Liver (tissue), 8 donors: ENCODE measurements at regions not wholly inside any gene's neighbourhood (a gene's known extent, or its start where the extent isn't known, plus 50 kb on each side); places are given as distances from the start of the nearest gene placed in this dataset.

Experiments used
- DNase-seq: peaks from one replicate; pipeline ENCODE4 v3.0.0-alpha.2; 2017; ENCODE audit warnings: low spot score
- H3K27ac ChIP-seq, 2 donors: one replicate each; pipeline ENCODE4 v1.7.0; 2013; ENCODE audit warnings: inconsistent platforms in 2 of 2, low read length in 2 of 2, control low read depth in 1 of 2, low read depth in 1 of 2, mild to moderate bottlenecking in 1 of 2
- H3K27me3 ChIP-seq, 4 donors: one replicate each; pipeline versions ENCODE4 v1.6.1 to v1.7.0; 2013; ENCODE audit warnings: low read length in 3 of 4, inconsistent platforms in 1 of 4, mild to moderate bottlenecking in 1 of 4, moderate library complexity in 1 of 4; ENCODE audit not compliant: control insufficient read depth in 4 of 4, insufficient read depth in 4 of 4
- H3K36me3 ChIP-seq, 4 donors: one replicate each; pipeline versions ENCODE4 v1.6.1 to v1.7.0; 2013; ENCODE audit warnings: low read length in 3 of 4, mild to moderate bottlenecking in 3 of 4, low read depth in 1 of 4, moderate library complexity in 1 of 4; ENCODE audit not compliant: control insufficient read depth in 4 of 4, insufficient read depth in 3 of 4
- H3K4me1 ChIP-seq, 4 donors: one replicate each; pipeline versions ENCODE4 v1.6.1 to v1.7.0; 2013; ENCODE audit warnings: low read length in 3 of 4, mild to moderate bottlenecking in 3 of 4, moderate library complexity in 1 of 4; ENCODE audit not compliant: control insufficient read depth in 4 of 4, insufficient read depth in 4 of 4
- H3K4me3 ChIP-seq, 3 donors: one replicate each; pipeline versions ENCODE4 v1.6.1 to v1.7.0; 2013; ENCODE audit warnings: low read length in 3 of 3, control low read depth in 1 of 3, low read depth in 1 of 3, mild to moderate bottlenecking in 1 of 3
- H3K9ac ChIP-seq, 2 donors: one replicate each; pipeline ENCODE4 v1.7.0; 2013; ENCODE audit warnings: low read length in 2 of 2, mild to moderate bottlenecking in 2 of 2, moderate library complexity in 2 of 2, control low read depth in 1 of 2, low read depth in 1 of 2
- H3K9me3 ChIP-seq, 4 donors: one replicate each; pipeline versions ENCODE4 v1.6.1 to v1.7.0; 2013; ENCODE audit warnings: low read length in 3 of 4; ENCODE audit not compliant: control insufficient read depth in 4 of 4
- ATF3 ChIP-seq: IDR thresholded peaks from 2 replicates; pipeline ENCODE4 v1.6.1; 2016; ENCODE audit warnings: antibody characterized with exemption
- CTCF ChIP-seq: fragments of 150-350 bp; IDR thresholded peaks from 2 replicates; pipeline ENCODE4 v1.5.1; 2017; ENCODE audit warnings: improper control_type of control experiment, low read depth, low read length; ENCODE audit not compliant: missing input control
- EGR1 ChIP-seq, 2 donors: IDR thresholded peaks; 2 replicates each; pipeline ENCODE4 v1.6.1; 2016 to 2018; ENCODE audit warnings: antibody characterized with exemption in 2 of 2, low read depth in 2 of 2
- FOXA1 ChIP-seq: IDR thresholded peaks from 2 replicates; pipeline ENCODE4 v1.6.1; 2016; ENCODE audit warnings: antibody characterized with exemption
- FOXA2 ChIP-seq: IDR thresholded peaks from 2 replicates; pipeline ENCODE4 v1.6.1; 2016; ENCODE audit warnings: antibody characterized with exemption
- GABPA ChIP-seq, 2 donors: IDR thresholded peaks in 1 of 2; conservative IDR thresholded peaks in 1 of 2; 2 replicates each; pipeline ENCODE4 v1.6.1; 2016; ENCODE audit warnings: antibody characterized with exemption in 2 of 2, mild to moderate bottlenecking in 1 of 2, moderate library complexity in 1 of 2
- HNF4A ChIP-seq, 2 donors: conservative IDR thresholded peaks; 2 replicates each; pipeline ENCODE4 v1.6.1; 2016; ENCODE audit warnings: antibody characterized with exemption in 2 of 2, mild to moderate bottlenecking in 2 of 2
- HNF4G ChIP-seq: IDR thresholded peaks from 2 replicates; pipeline ENCODE4 v1.6.1; 2016; ENCODE audit warnings: antibody characterized with exemption
- JUND ChIP-seq, 2 donors: IDR thresholded peaks; 2 replicates each; pipeline ENCODE4 v1.6.1; 2016; ENCODE audit warnings: antibody characterized with exemption in 2 of 2
- NR2F2 ChIP-seq: IDR thresholded peaks from 2 replicates; pipeline ENCODE4 v1.6.1; 2016; ENCODE audit warnings: antibody characterized with exemption
- RAD21 ChIP-seq, 2 donors: IDR thresholded peaks; 2 replicates each; pipeline ENCODE4 v1.6.1; 2016; ENCODE audit warnings: antibody characterized with exemption in 2 of 2, mild to moderate bottlenecking in 2 of 2
- RXRA ChIP-seq, 2 donors: IDR thresholded peaks; 2 replicates each; pipeline ENCODE4 v1.6.1; 2017 to 2018; ENCODE audit warnings: antibody characterized with exemption in 2 of 2, mild to moderate bottlenecking in 1 of 2
- SP1 ChIP-seq: IDR thresholded peaks from 2 replicates; pipeline ENCODE4 v1.6.1; 2018; ENCODE audit warnings: antibody characterized with exemption, mild to moderate bottlenecking
- TAF1 ChIP-seq: conservative IDR thresholded peaks from 2 replicates; pipeline ENCODE4 v1.6.1; 2016; ENCODE audit warnings: antibody characterized with exemption, mild to moderate bottlenecking
- YY1 ChIP-seq: IDR thresholded peaks from 2 replicates; pipeline ENCODE4 v1.6.1; 2016; ENCODE audit warnings: antibody characterized with exemption, mild to moderate bottlenecking
- WGBS: extraction: QIAGEN DNeasy Blood & Tissue Kit; methylation state at CpG from one replicate; pipeline ENCODE4 v1.1.7; 2013; 5-methylcytosine and 5-hydroxymethylcytosine counted together
- TF ChIP-seq, protein P1 (sequence below): IDR thresholded peaks from 2 replicates; pipeline ENCODE4 v1.6.1; 2016; ENCODE audit warnings: antibody characterized with exemption
- TF ChIP-seq, protein P2 (sequence below): IDR thresholded peaks from 2 replicates; pipeline ENCODE4 v1.6.1; 2016; ENCODE audit warnings: antibody characterized with exemption
- TF ChIP-seq, protein P3 (sequence below): IDR thresholded peaks from 2 replicates; pipeline ENCODE4 v1.6.1; 2016; ENCODE audit warnings: antibody characterized with exemption, mild to moderate bottlenecking
- donor health status: healthy.
- donor health status: healthy.
- donor health status: healthy.
- donor health status: healthy.
- donor health status: healthy.

GRCh38 chr16:76222087-76222486, 55.1 kb upstream of the CNTNAP4 start:
- WGBS: 8% methylated on average over 3 of the region's 3 CpGs
- no peaks in the 10 kb centered on the region for H3K27me3 ChIP-seq
- no peak overlapping the region for H3K4me3 ChIP-seq
- peaks cover 3 to 6% (median 3%) of the 10 kb centered on the region in 4 donors for H3K4me1 ChIP-seq
- no peak overlapping the region for H3K9ac ChIP-seq
- no peak for DNase-seq
- peak; percentile 63 for TF ChIP-seq YY1
- peak; percentile 66 for TF ChIP-seq NR2F2
- TF ChIP-seq ATF3: no peak
- no peak for TF ChIP-seq CTCF
- TF ChIP-seq JUND (IDR thresholded peaks at IDR 0.05): peak; percentile 67 to 86
- TF ChIP-seq, protein P1, sequence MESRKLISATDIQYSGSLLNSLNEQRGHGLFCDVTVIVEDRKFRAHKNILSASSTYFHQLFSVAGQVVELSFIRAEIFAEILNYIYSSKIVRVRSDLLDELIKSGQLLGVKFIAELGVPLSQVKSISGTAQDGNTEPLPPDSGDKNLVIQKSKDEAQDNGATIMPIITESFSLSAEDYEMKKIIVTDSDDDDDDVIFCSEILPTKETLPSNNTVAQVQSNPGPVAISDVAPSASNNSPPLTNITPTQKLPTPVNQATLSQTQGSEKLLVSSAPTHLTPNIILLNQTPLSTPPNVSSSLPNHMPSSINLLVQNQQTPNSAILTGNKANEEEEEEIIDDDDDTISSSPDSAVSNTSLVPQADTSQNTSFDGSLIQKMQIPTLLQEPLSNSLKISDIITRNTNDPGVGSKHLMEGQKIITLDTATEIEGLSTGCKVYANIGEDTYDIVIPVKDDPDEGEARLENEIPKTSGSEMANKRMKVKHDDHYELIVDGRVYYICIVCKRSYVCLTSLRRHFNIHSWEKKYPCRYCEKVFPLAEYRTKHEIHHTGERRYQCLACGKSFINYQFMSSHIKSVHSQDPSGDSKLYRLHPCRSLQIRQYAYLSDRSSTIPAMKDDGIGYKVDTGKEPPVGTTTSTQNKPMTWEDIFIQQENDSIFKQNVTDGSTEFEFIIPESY: peak; percentile 75
- TF ChIP-seq FOXA2: peak; percentile 81
- TF ChIP-seq, protein P2, sequence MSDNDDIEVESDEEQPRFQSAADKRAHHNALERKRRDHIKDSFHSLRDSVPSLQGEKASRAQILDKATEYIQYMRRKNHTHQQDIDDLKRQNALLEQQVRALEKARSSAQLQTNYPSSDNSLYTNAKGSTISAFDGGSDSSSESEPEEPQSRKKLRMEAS: peak; percentile 87
- TF ChIP-seq FOXA1: peak; percentile 75
- TF ChIP-seq RAD21 (IDR thresholded peaks at IDR 0.05): peak in 1 of 2 donors; percentile 46
- no peak for TF ChIP-seq TAF1
- no peak for TF ChIP-seq GABPA (IDR thresholded peaks at IDR 0.05 in 1 of 2, conservative IDR thresholded peaks at IDR 0.05 in 1 of 2)
- TF ChIP-seq HNF4A (conservative IDR thresholded peaks at IDR 0.05): peak; percentile 90 to 97
- TF ChIP-seq, protein P3, sequence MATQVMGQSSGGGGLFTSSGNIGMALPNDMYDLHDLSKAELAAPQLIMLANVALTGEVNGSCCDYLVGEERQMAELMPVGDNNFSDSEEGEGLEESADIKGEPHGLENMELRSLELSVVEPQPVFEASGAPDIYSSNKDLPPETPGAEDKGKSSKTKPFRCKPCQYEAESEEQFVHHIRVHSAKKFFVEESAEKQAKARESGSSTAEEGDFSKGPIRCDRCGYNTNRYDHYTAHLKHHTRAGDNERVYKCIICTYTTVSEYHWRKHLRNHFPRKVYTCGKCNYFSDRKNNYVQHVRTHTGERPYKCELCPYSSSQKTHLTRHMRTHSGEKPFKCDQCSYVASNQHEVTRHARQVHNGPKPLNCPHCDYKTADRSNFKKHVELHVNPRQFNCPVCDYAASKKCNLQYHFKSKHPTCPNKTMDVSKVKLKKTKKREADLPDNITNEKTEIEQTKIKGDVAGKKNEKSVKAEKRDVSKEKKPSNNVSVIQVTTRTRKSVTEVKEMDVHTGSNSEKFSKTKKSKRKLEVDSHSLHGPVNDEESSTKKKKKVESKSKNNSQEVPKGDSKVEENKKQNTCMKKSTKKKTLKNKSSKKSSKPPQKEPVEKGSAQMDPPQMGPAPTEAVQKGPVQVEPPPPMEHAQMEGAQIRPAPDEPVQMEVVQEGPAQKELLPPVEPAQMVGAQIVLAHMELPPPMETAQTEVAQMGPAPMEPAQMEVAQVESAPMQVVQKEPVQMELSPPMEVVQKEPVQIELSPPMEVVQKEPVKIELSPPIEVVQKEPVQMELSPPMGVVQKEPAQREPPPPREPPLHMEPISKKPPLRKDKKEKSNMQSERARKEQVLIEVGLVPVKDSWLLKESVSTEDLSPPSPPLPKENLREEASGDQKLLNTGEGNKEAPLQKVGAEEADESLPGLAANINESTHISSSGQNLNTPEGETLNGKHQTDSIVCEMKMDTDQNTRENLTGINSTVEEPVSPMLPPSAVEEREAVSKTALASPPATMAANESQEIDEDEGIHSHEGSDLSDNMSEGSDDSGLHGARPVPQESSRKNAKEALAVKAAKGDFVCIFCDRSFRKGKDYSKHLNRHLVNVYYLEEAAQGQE: peak; percentile 65
- peak; percentile 68 for TF ChIP-seq SP1
- peak; percentile 86 to 93 for TF ChIP-seq RXRA (IDR thresholded peaks at IDR 0.05)
- TF ChIP-seq HNF4G: peak; percentile 55
- peak in 1 of 2 donors; percentile 39 for TF ChIP-seq EGR1 (IDR thresholded peaks at IDR 0.05; ENCODE audit: low read depth in 2 of 2)
- H3K9me3 ChIP-seq: no peaks in the 10 kb centered on the region
- no peaks in the 10 kb centered on the region for H3K36me3 ChIP-seq
- peak overlapping the region in 1 of 2 donors; percentile 28 for H3K27ac ChIP-seq
